ENCODE measurements at regions not wholly inside any gene's neighbourhood (a gene's known extent, or its start where the extent isn't known, plus 50 kb on each side); places are given as distances from the start of the nearest gene placed in this dataset.

- Histone ChIP-seq H3K9me3 (ENCODE audit: low read depth, low read length) (no peaks in the 10 kb centered on the region), H3K79me2 (ENCODE audit: insufficient read depth, low read length) (no peaks in the 10 kb centered on the region), H3K4me3 (ENCODE audit: insufficient read depth, low read length) (no peak overlapping the region), H3K4me2 (ENCODE audit: insufficient read depth, low read length) (no peak overlapping the region), H2AFZ (ENCODE audit: low read length) (no peak overlapping the region), H3K27me3 (ENCODE audit: insufficient read depth, low read length) (no peaks in the 10 kb centered on the region), H4K20me1 (ENCODE audit: insufficient read depth, low read length) (no peaks in the 10 kb centered on the region), H3K4me1 (ENCODE audit: insufficient read depth, low read length) (no peaks in the 10 kb centered on the region), H3K36me3 (ENCODE audit: insufficient read depth, low read length) (no peaks in the 10 kb centered on the region), H3K27ac (ENCODE audit: low read depth, low read length) (no peak overlapping the region)
- DNase-seq (ENCODE audit: insufficient read length, low spot score, missing footprints): no peak
- TF ChIP-seq CTCF (IDR thresholded peaks at IDR 0.05; ENCODE audit: extremely low read depth, low read depth, low read length): no peak
Observed at GRCh38 chr1:239840790-239841189, 250.9 kb upstream of the FMN2 start.

GRCh38 chr1:239841631-239842030 is 250.1 kb upstream of the FMN2 start:
- Histone ChIP-seq H3K36me3 (ENCODE audit: insufficient read depth, low read length) (no peaks in the 10 kb centered on the region), H2AFZ (ENCODE audit: low read length) (no peak overlapping the region), H3K4me1 (ENCODE audit: insufficient read depth, low read length) (no peaks in the 10 kb centered on the region), H3K27ac (ENCODE audit: low read depth, low read length) (no peak overlapping the region), H3K4me2 (ENCODE audit: insufficient read depth, low read length) (no peak overlapping the region), H3K9me3 (ENCODE audit: low read depth, low read length) (no peaks in the 10 kb centered on the region), H3K27me3 (ENCODE audit: insufficient read depth, low read length) (no peaks in the 10 kb centered on the region), H3K4me3 (ENCODE audit: insufficient read depth, low read length) (no peak overlapping the region), H3K79me2 (ENCODE audit: insufficient read depth, low read length) (no peaks in the 10 kb centered on the region), H4K20me1 (ENCODE audit: insufficient read depth, low read length) (no peaks in the 10 kb centered on the region)
- no peak for DNase-seq (ENCODE audit: insufficient read length, low spot score, missing footprints)
- TF ChIP-seq CTCF (IDR thresholded peaks at IDR 0.05; ENCODE audit: extremely low read depth, low read depth, low read length): no peak

GRCh38 chr1:239843541-239843940 is 248.1 kb upstream of the FMN2 start:
- TF ChIP-seq CTCF (IDR thresholded peaks at IDR 0.05; ENCODE audit: extremely low read depth, low read depth, low read length): no peak
- Histone ChIP-seq H3K9me3 (ENCODE audit: low read depth, low read length) (no peaks in the 10 kb centered on the region), H3K4me2 (ENCODE audit: insufficient read depth, low read length) (no peak overlapping the region), H4K20me1 (ENCODE audit: insufficient read depth, low read length) (no peaks in the 10 kb centered on the region), H3K4me1 (ENCODE audit: insufficient read depth, low read length) (no peaks in the 10 kb centered on the region), H3K27ac (ENCODE audit: low read depth, low read length) (no peak overlapping the region), H2AFZ (ENCODE audit: low read length) (no peak overlapping the region), H3K79me2 (ENCODE audit: insufficient read depth, low read length) (no peaks in the 10 kb centered on the region), H3K36me3 (ENCODE audit: insufficient read depth, low read length) (no peaks in the 10 kb centered on the region), H3K4me3 (ENCODE audit: insufficient read depth, low read length) (no peak overlapping the region), H3K27me3 (ENCODE audit: insufficient read depth, low read length) (no peaks in the 10 kb centered on the region)
- no peak for DNase-seq (ENCODE audit: insufficient read length, low spot score, missing footprints)

DNA sequence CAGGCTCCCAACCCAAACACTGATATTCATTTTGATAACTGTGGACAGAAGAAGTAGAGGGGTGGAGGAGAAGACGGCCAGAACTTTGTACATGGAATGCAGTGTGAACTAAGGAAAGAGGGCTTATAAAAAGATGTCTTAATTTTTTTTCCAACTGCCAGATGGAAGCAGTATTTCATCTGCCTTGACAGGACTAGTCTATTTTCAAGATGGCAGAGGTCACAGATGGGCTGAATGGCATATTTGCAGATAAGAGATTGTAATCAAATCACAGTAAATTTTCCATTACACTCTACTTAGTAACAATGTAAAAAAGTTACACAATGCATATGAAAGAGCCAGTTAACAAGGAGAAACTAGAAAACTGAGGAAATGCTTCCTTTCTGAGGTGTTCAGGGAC is 246.8 kb upstream of the FMN2 start:
- no peak for TF ChIP-seq CTCF (IDR thresholded peaks at IDR 0.05; ENCODE audit: extremely low read depth, low read depth, low read length)
- H3K4me2 ChIP-seq (ENCODE audit: insufficient read depth, low read length): no peak overlapping the region
- no peaks in the 10 kb centered on the region for H4K20me1 ChIP-seq (ENCODE audit: insufficient read depth, low read length)
- no peak overlapping the region for H2AFZ ChIP-seq (ENCODE audit: low read length)
- H3K36me3 ChIP-seq (ENCODE audit: insufficient read depth, low read length): no peaks in the 10 kb centered on the region
- no peak overlapping the region for H3K4me3 ChIP-seq (ENCODE audit: insufficient read depth, low read length)
- no peaks in the 10 kb centered on the region for H3K27me3 ChIP-seq (ENCODE audit: insufficient read depth, low read length)
- H3K4me1 ChIP-seq (ENCODE audit: insufficient read depth, low read length): no peaks in the 10 kb centered on the region
- DNase-seq (ENCODE audit: insufficient read length, low spot score, missing footprints): no peak
- no peak overlapping the region for H3K27ac ChIP-seq (ENCODE audit: low read depth, low read length)
- H3K79me2 ChIP-seq (ENCODE audit: insufficient read depth, low read length): no peaks in the 10 kb centered on the region
- no peaks in the 10 kb centered on the region for H3K9me3 ChIP-seq (ENCODE audit: low read depth, low read length)

Data from osteoblast (primary cell).